OCI-LY3 (cell line): ENCODE measurements at regions not wholly inside any gene's neighbourhood (a gene's known extent, or its start where the extent isn't known, plus 50 kb on each side); places are given as distances from the start of the nearest gene placed in this dataset.

Experiments
- H2AFZ ChIP-seq: fragments of 200-600, 300-600 bp; shearing (Covaris generic); 2 replicates; pipeline ENCODE4 v1.6.0; 2014; ENCODE audit warnings: antibody characterized with exemption, low read depth, low read length
- H3K27ac ChIP-seq: fragments of 200-600, 300-600 bp; sonication (generic); 2 replicates; pipeline ENCODE4 v1.5.1; 2014; ENCODE audit warnings: mild to moderate bottlenecking, low read length, moderate library complexity, mixed read lengths
- H3K27me3 ChIP-seq: fragments of 200-600, 300-600 bp; sonication (generic); 2 replicates; pipeline ENCODE4 v1.6.1; 2014; ENCODE audit warnings: low read depth, low read length, mixed read lengths
- H3K36me3 ChIP-seq: fragments of 200-600, 300-600 bp; sonication (generic); replicated peaks from 2 replicates; pipeline ENCODE3; 2014; ENCODE audit warnings: low read depth, low read length, mixed read lengths
- H3K4me1 ChIP-seq: fragments of 300-600, 200-600 bp; sonication (generic); 2 replicates; pipeline ENCODE4 v1.6.1; 2014; ENCODE audit warnings: low read length, mixed read lengths
- H3K4me2 ChIP-seq: fragments of 200-600, 300-600 bp; sonication (generic); 2 replicates; pipeline ENCODE4 v1.6.1; 2014; ENCODE audit warnings: low read length, mixed read lengths
- H3K4me3 ChIP-seq: fragments of 300-600, 200-600 bp; sonication (generic); 2 replicates; pipeline ENCODE4 v1.5.1; 2014; ENCODE audit warnings: antibody characterized with exemption, mild to moderate bottlenecking, low read length, moderate library complexity
- H3K79me2 ChIP-seq: fragments of 300-600, 200-600 bp; shearing (Covaris generic); 2 replicates; pipeline ENCODE4 v1.6.1; 2014; ENCODE audit warnings: mild to moderate bottlenecking, low read length, mixed read lengths
- H3K9ac ChIP-seq: fragments of 300-600, 200-600 bp; shearing (Covaris generic); 2 replicates; pipeline ENCODE4 v1.6.0; 2014; ENCODE audit warnings: mild to moderate bottlenecking, low read length, moderate library complexity
- H3K9me3 ChIP-seq: fragments of 200-600, 300-600 bp; shearing (Covaris generic); 2 replicates; pipeline ENCODE4 v1.6.1; 2014; ENCODE audit warnings: low read length, mixed read lengths; ENCODE audit not compliant: insufficient read depth
- H4K20me1 ChIP-seq: fragments of 200-600, 300-600 bp; sonication (generic); 2 replicates; pipeline ENCODE4 v1.6.1; 2016; ENCODE audit warnings: low read length, mixed read lengths; ENCODE audit not compliant: insufficient read depth
- EZH2phosphoT487 ChIP-seq: fragments of 200-600 bp; shearing (Covaris generic); IDR thresholded peaks from 2 replicates; pipeline ENCODE4 v1.6.1; 2018; ENCODE audit warnings: antibody characterized with exemption, mixed run types, low read depth
- TF ChIP-seq, protein P1 (sequence below): fragments of 200-600, 300-600 bp; sonication (generic); IDR thresholded peaks from 2 replicates; pipeline ENCODE4 v1.5.1; 2014; ENCODE audit warnings: antibody characterized with exemption, low read length, low read depth

DNA sequence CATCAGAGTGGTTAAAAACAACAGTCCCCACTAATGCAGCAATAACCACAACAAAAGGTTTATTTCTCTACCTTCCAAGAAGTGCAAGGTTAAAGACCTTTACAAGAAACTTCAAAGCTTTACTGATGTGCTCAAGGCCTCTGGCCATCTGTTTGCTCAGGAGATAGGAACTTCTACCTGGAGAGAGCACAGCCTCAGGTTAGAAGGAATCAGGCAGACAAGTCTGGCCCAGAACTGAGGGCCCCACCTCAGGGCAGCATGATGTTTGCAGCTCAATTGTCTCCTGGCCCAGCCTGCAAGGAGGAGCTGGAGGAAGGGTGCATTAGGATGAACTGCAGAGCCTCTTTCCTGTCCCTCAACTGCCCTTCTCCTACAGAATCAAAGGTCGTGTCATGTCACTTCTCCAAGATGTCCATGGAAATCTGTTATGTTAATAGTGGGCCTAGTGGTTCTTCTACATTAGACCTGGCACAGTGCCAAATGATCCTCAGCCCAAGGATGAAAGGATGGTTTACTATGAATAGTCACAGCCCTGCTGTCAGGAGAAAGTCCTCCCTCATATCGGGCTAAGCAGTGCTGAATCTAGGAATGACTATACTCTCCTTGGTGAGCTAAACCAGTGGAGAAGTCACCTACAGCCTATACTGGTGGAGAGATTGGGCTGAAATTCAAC, 98.9 kb upstream of the NTRK2 start:
- Histone ChIP-seq H3K27ac (no peak overlapping the region), H3K4me3 (no peak overlapping the region), H3K79me2 (no peaks in the 10 kb centered on the region), H3K36me3 (no peaks in the 10 kb centered on the region), H3K9ac (no peak overlapping the region), H3K4me2 (no peak overlapping the region), H3K9me3 (no peaks in the 10 kb centered on the region), H4K20me1 (no peaks in the 10 kb centered on the region), H3K4me1 (no peaks in the 10 kb centered on the region), H2AFZ (no peak overlapping the region), H3K27me3 (no peaks in the 10 kb centered on the region)
- TF ChIP-seq, protein P1, sequence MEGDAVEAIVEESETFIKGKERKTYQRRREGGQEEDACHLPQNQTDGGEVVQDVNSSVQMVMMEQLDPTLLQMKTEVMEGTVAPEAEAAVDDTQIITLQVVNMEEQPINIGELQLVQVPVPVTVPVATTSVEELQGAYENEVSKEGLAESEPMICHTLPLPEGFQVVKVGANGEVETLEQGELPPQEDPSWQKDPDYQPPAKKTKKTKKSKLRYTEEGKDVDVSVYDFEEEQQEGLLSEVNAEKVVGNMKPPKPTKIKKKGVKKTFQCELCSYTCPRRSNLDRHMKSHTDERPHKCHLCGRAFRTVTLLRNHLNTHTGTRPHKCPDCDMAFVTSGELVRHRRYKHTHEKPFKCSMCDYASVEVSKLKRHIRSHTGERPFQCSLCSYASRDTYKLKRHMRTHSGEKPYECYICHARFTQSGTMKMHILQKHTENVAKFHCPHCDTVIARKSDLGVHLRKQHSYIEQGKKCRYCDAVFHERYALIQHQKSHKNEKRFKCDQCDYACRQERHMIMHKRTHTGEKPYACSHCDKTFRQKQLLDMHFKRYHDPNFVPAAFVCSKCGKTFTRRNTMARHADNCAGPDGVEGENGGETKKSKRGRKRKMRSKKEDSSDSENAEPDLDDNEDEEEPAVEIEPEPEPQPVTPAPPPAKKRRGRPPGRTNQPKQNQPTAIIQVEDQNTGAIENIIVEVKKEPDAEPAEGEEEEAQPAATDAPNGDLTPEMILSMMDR: no peak

DNA sequence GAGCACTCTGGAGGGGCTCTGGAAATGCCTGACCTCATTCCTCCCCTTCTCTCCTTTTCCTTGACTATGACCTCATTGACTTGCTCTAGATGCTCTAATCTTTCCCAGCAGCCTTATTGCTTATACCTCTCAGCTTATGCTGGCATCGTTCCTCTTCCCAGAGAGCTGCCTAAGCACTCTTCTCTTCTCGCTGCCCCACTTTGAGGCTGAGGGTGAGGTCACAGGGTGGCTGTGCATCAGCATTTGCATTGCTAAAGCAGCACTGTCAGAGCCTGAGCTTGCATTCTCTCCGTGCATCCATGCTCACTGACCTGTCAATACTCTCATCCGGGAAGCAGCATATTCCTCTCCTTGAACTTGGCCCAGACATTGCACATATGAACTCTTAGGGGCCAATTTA, 96.4 kb upstream of the NTRK2 start:
- Histone ChIP-seq H3K27me3 (no peaks in the 10 kb centered on the region), H3K36me3 (peaks cover under 1% of the 10 kb centered on the region), H3K27ac (no peak overlapping the region), H3K9me3 (no peaks in the 10 kb centered on the region), H3K4me2 (no peak overlapping the region), H3K4me1 (peaks cover 5% of the 10 kb centered on the region; the same call in 1 of the 2 replicates), H3K4me3 (no peak overlapping the region), H3K79me2 (no peaks in the 10 kb centered on the region), H4K20me1 (no peaks in the 10 kb centered on the region), H2AFZ (no peak overlapping the region), H3K9ac (no peak overlapping the region)
- TF ChIP-seq EZH2phosphoT487: no peak
- TF ChIP-seq, protein P1: no peak

DNA sequence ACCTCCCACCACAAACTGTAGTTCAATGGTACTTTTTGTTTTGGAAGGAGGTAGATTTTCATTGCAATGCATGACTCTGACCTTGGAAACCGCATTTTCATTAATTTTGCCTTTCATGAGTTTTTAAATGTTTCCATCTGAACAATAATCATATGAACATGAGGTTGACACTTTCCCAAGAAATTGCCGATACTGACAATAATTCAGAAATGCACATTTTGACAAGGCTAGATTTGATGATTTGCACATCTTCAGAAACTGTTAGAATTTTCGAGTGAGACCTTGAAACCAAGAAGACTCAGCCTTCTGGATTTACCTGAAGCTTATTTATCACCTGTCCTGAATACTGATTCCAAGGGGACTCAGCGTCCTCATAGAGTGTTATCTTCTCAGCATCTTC, 93.8 kb upstream of the NTRK2 start:
- Histone ChIP-seq H3K36me3 (peaks cover 2% of the 10 kb centered on the region), H3K9me3 (no peaks in the 10 kb centered on the region), H4K20me1 (no peaks in the 10 kb centered on the region), H3K27ac (no peak overlapping the region), H3K4me2 (no peak overlapping the region), H3K79me2 (no peaks in the 10 kb centered on the region), H3K4me1 (peaks cover 5% of the 10 kb centered on the region; the same call in 1 of the 2 replicates), H2AFZ (no peak overlapping the region), H3K9ac (no peak overlapping the region), H3K4me3 (no peak overlapping the region), H3K27me3 (no peaks in the 10 kb centered on the region)
- TF ChIP-seq EZH2phosphoT487: no peak
- TF ChIP-seq, protein P1: no peak

DNA sequence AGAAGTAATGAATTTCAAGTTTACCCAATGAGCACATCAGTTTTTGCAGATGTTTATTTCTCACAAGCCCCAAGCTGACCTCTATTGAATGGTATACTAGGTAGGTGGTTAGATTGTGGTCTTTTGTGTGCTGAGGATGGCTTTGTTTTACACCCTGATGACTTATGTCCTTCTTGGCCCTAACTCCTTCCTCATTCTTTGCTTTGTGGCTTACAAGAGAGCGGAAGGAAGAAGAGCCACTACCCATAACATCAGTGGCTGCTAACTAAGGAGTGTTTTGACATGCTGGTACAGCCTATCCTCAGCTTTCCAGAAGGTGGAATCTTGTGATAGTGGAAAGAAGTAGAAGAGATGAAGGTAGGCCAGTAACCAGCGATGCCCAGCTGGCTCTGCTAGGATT, 85.7 kb upstream of the NTRK2 start:
- no peak for TF ChIP-seq EZH2phosphoT487
- TF ChIP-seq, protein P1: no peak
- Histone ChIP-seq H3K36me3 (no peaks in the 10 kb centered on the region), H3K9ac (no peak overlapping the region), H3K79me2 (no peaks in the 10 kb centered on the region), H3K4me2 (no peak overlapping the region), H3K27ac (no peak overlapping the region), H3K27me3 (no peaks in the 10 kb centered on the region), H3K4me3 (no peak overlapping the region), H2AFZ (0 out of 2 replicates have a peak overlapping the region, but pooled peaks have one; percentile 62), H3K9me3 (no peaks in the 10 kb centered on the region), H3K4me1 (no peaks in the 10 kb centered on the region), H4K20me1 (no peaks in the 10 kb centered on the region)
